ENCODE measurements at regions not wholly inside any gene's neighbourhood (a gene's known extent, or its start where the extent isn't known, plus 50 kb on each side); places are given as distances from the start of the nearest gene placed in this dataset.

DNA sequence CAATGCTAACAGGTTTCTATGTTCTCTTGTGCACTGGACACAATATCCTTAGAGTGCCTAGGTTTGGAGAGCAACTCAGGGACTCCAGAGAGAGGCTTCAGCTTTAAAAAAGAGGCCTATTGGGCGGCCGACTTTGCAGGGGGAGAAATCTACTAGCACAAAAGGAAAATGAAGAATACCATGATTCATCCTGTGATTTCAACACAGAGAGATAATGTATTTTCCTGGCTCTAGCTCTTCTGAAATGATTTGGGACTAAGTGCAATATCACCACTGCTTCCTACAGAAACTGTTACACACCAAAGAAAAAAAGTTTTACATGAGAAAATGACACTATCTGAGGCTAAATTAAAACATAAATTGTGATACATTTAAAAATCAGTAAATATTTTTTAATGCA, 146.1 kb upstream of the TSLP start:
- Mint-ChIP-seq H3K4me3 (ENCODE audit: unreplicated experiment) (no peak overlapping the region), H3K9me3 (ENCODE audit: unreplicated experiment) (no peaks in the 10 kb centered on the region), H3K36me3 (ENCODE audit: low read depth, unreplicated experiment) (no peaks in the 10 kb centered on the region), H3K27me3 (ENCODE audit: unreplicated experiment) (no peaks in the 10 kb centered on the region), H3K4me1 (ENCODE audit: unreplicated experiment) (no peaks in the 10 kb centered on the region), H3K27ac (ENCODE audit: unreplicated experiment) (no peak overlapping the region)
- TF ChIP-seq, protein P1, sequence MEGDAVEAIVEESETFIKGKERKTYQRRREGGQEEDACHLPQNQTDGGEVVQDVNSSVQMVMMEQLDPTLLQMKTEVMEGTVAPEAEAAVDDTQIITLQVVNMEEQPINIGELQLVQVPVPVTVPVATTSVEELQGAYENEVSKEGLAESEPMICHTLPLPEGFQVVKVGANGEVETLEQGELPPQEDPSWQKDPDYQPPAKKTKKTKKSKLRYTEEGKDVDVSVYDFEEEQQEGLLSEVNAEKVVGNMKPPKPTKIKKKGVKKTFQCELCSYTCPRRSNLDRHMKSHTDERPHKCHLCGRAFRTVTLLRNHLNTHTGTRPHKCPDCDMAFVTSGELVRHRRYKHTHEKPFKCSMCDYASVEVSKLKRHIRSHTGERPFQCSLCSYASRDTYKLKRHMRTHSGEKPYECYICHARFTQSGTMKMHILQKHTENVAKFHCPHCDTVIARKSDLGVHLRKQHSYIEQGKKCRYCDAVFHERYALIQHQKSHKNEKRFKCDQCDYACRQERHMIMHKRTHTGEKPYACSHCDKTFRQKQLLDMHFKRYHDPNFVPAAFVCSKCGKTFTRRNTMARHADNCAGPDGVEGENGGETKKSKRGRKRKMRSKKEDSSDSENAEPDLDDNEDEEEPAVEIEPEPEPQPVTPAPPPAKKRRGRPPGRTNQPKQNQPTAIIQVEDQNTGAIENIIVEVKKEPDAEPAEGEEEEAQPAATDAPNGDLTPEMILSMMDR (IDR thresholded peaks at IDR 0.05; ENCODE audit: unreplicated experiment), result no peak
- DNase-seq (ENCODE audit: low spot score), result no peak

DNA sequence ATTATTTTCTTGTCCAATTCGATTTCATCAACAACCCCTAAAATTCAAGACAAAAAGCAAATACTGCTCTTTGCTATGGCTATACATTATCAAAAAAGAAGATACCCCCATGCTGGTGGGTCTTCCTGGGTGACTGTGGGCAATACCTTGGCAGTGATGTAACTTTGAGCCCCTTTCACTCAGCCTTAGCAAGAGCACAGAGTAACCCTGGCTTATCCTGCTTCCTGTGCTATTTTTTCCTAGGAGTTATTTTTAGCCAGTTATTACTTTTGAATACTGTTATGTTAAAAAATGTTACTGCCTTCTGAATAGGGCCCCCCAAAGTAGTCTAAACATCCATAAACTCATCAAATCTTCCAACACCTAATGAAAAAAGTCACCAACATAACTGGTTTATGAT, 145.6 kb upstream of the TSLP start:
- DNase-seq (ENCODE audit: low spot score), result no peak
- Mint-ChIP-seq H3K36me3 (ENCODE audit: low read depth, unreplicated experiment) (no peaks in the 10 kb centered on the region), H3K4me3 (ENCODE audit: unreplicated experiment) (no peak overlapping the region), H3K9me3 (ENCODE audit: unreplicated experiment) (no peaks in the 10 kb centered on the region), H3K4me1 (ENCODE audit: unreplicated experiment) (no peaks in the 10 kb centered on the region), H3K27me3 (ENCODE audit: unreplicated experiment) (no peaks in the 10 kb centered on the region), H3K27ac (ENCODE audit: unreplicated experiment) (no peak overlapping the region)
- TF ChIP-seq, protein P1 (IDR thresholded peaks at IDR 0.05; ENCODE audit: unreplicated experiment), result no peak

DNA sequence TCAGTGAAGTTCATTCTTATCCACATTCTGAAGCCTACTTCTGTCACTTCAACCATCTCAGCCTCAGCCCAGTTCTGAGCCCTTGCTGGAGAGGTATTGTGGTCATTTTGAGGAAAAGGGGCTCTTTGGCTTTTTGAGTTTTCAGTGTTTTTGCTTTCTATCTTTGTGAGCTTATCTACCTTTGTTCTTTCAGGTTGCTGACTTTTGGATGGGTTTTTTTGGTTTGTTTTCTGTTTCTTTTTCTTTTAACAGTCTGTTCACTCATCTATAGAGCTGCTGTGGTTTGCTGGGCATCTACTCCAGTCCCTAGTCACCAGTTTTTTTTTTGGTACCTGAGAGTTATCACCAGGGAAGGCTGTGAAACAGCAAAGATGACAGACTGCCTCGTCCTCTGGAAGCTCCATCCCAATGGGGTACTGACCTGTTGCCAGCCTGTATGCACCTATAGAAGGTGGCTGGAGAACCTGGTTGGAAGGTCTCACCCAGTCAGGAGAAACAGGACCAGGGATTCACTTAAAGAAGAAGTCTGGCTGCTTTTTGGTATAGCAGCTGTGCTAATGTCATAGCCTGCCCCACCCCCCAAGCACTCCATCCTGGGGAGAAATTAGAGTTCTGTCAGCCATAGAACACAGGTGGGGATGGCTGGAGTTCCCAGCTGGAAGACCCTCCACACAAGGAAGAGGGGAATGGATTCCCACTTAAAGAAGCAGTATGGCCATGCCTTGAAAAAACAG, 138.6 kb upstream of the TSLP start:
- Mint-ChIP-seq H3K9me3 (ENCODE audit: unreplicated experiment) (no peaks in the 10 kb centered on the region), H3K4me3 (ENCODE audit: unreplicated experiment) (no peak overlapping the region), H3K27ac (ENCODE audit: unreplicated experiment) (no peak overlapping the region), H3K4me1 (ENCODE audit: unreplicated experiment) (no peaks in the 10 kb centered on the region), H3K36me3 (ENCODE audit: low read depth, unreplicated experiment) (no peaks in the 10 kb centered on the region), H3K27me3 (ENCODE audit: unreplicated experiment) (no peaks in the 10 kb centered on the region)
- DNase-seq (ENCODE audit: low spot score), result no peak
- TF ChIP-seq, protein P1 (IDR thresholded peaks at IDR 0.05; ENCODE audit: unreplicated experiment), result no peak

DNA sequence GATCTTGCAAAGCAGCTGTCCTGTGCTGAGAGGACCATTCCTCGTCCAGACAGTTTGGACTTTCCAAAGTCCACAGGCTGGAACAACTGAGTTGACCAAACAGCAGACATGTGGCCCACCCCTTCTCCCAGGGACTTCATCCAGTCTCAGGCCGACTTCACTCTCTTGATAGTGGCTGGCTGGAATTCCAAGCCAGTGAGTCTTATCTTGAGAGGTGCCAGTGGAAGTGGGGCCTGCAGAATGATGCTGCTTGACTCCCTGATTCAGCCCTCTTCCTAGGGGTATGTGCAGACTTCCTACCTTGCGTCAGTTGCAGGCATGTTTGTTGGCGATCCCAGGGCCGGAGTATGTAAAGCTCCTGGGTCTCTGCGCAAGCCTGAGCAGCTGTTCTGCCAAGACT, 131.4 kb upstream of the TSLP start:
- H3K27me3 Mint-ChIP-seq (ENCODE audit: unreplicated experiment), result no peaks in the 10 kb centered on the region
- no peak overlapping the region for H3K27ac Mint-ChIP-seq (ENCODE audit: unreplicated experiment)
- H3K36me3 Mint-ChIP-seq (ENCODE audit: low read depth, unreplicated experiment), result no peaks in the 10 kb centered on the region
- DNase-seq (ENCODE audit: low spot score), result no peak
- no peaks in the 10 kb centered on the region for H3K9me3 Mint-ChIP-seq (ENCODE audit: unreplicated experiment)
- peaks cover 3% of the 10 kb centered on the region for H3K4me1 Mint-ChIP-seq (ENCODE audit: unreplicated experiment)
- H3K4me3 Mint-ChIP-seq (ENCODE audit: unreplicated experiment), result no peak overlapping the region
- TF ChIP-seq, protein P1 (IDR thresholded peaks at IDR 0.05; ENCODE audit: unreplicated experiment), result no peak

DNA sequence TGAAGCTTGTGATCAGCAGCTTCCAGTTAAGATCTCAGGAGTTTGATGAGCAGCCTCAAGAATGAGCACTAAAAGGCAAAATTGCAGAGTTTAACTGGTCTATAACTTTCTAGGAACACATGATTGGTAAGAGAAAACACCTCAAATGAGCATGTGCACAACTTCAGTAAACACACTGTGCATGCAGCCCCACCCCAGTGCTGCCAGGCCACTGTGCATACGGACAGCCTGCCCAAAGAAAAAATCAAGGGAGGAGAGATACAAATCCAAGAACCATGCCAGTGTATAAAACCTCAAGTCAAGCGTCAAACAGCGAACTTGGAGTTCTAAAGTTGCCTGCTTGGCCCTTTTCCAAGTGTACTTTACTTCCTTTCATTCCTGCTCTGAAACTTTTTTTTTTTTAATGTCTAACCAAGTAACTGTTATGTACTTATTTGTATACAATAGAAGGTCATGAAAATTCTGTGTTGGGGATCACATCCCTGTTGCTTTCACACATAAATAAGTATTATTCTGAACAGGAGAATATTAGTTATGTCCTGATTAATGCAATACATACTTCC, 125.6 kb upstream of the TSLP start:
- Mint-ChIP-seq H3K4me1 (ENCODE audit: unreplicated experiment) (peaks cover 3% of the 10 kb centered on the region), H3K27me3 (ENCODE audit: unreplicated experiment) (no peaks in the 10 kb centered on the region), H3K27ac (ENCODE audit: unreplicated experiment) (no peak overlapping the region), H3K36me3 (ENCODE audit: low read depth, unreplicated experiment) (no peaks in the 10 kb centered on the region), H3K9me3 (ENCODE audit: unreplicated experiment) (no peaks in the 10 kb centered on the region), H3K4me3 (ENCODE audit: unreplicated experiment) (no peak overlapping the region)
- TF ChIP-seq, protein P1 (IDR thresholded peaks at IDR 0.05; ENCODE audit: unreplicated experiment), result no peak
- DNase-seq (ENCODE audit: low spot score), result no peak

All from endothelial cell (in vitro differentiated cells).